ENCODE measurements at regions not wholly inside any gene's neighbourhood (a gene's known extent, or its start where the extent isn't known, plus 50 kb on each side); places are given as distances from the start of the nearest gene placed in this dataset.

DNA sequence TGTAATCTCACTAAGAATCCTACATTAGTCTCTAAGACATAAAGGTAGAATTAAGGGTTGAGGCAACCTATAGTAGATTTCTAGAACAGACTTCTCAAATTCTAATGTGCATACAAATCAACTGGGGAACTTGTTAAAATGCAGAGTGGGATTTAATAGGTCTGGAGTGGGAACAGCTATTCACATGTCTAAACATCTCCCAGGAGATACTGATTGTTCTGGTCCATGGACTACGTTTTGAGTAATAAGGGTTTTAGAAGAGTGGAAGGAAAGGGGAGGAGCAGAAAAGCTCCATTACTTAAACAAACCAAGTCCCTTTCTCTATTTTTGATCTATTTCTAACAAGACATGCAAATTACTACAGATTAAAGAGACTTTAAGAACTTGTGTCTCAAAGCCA, 524.8 kb downstream of the TUSC7 start:
- Histone ChIP-seq H3K27ac (no peak overlapping the region), H3K4me3 (no peak overlapping the region)
- DNase-seq (ENCODE audit: low spot score): no peak
- TF ChIP-seq, protein P1, sequence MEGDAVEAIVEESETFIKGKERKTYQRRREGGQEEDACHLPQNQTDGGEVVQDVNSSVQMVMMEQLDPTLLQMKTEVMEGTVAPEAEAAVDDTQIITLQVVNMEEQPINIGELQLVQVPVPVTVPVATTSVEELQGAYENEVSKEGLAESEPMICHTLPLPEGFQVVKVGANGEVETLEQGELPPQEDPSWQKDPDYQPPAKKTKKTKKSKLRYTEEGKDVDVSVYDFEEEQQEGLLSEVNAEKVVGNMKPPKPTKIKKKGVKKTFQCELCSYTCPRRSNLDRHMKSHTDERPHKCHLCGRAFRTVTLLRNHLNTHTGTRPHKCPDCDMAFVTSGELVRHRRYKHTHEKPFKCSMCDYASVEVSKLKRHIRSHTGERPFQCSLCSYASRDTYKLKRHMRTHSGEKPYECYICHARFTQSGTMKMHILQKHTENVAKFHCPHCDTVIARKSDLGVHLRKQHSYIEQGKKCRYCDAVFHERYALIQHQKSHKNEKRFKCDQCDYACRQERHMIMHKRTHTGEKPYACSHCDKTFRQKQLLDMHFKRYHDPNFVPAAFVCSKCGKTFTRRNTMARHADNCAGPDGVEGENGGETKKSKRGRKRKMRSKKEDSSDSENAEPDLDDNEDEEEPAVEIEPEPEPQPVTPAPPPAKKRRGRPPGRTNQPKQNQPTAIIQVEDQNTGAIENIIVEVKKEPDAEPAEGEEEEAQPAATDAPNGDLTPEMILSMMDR (IDR thresholded peaks at IDR 0.05): no peak

DNA sequence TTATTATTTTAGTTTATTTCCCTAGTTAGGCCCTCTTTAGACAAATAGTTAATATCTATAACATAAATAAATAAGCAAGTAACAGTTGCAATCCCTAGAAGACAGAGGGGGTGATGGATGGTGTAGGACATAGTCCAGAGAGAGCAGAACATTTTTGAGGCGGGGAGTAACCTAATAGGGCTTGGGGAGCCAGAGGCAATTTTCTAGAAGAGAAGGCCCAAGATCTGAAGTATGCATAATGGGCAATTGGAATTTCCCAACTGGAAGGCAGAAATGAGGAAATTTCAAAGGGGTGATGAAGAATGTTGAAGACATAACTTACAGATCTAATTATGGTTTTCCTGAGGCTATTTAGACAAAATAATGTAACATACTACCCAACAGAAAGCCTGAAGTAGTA, 525.7 kb downstream of the TUSC7 start:
- Histone ChIP-seq H3K27ac (no peak overlapping the region), H3K4me3 (no peak overlapping the region)
- TF ChIP-seq, protein P1 (IDR thresholded peaks at IDR 0.05): no peak

DNA sequence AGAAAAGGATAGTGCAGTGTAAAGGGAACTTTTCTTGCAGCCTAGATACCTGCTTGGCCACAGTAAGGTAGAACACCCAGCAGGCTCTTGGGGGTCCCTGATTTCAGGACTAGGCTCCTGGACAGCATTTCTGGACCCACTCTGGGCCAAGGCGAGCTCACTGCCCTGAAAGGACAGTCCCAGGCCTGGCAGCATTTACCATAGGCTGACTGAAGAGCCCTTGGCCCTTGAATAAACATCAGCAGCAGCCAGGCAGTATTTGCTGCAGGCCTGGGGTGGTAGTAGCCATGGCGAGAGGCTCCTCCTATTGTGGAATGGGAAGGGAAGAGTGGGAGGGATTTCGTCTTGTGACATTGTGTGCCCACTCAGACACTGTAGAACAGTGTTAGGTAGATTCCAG, 529.2 kb downstream of the TUSC7 start:
- no peak overlapping the region for H3K27ac ChIP-seq
- DNase-seq (ENCODE audit: low spot score): no peak

More for the DNA sequence above, 525.7 kb downstream of the TUSC7 start:
- no peak for DNase-seq (ENCODE audit: low spot score)

DNA sequence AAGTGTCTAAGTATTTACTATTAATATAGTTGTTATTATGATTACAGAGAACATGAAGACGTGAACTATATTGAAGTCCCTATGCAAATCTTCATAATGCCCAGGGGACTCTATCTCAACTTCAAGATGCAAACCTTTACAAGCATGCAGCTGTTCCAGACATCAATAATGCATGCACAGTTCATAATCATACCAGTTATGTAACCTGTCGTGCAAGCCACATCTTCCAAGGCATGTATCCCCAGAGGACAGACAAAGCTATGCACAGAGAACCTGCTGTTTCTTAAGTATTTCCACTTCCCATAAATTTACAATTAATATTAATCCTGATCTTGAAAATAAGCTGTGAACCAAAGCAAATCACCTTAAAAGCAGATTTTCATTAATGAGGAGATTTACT, 534.1 kb downstream of the TUSC7 start:
- Histone ChIP-seq H3K4me3 (no peak overlapping the region), H3K27ac (no peak overlapping the region)
- TF ChIP-seq, protein P1 (IDR thresholded peaks at IDR 0.05): no peak
- no peak for DNase-seq (ENCODE audit: low spot score)

More for the DNA sequence above, 529.2 kb downstream of the TUSC7 start:
- H3K4me3 ChIP-seq: no peak overlapping the region
- TF ChIP-seq, protein P1 (IDR thresholded peaks at IDR 0.05): no peak

DNA sequence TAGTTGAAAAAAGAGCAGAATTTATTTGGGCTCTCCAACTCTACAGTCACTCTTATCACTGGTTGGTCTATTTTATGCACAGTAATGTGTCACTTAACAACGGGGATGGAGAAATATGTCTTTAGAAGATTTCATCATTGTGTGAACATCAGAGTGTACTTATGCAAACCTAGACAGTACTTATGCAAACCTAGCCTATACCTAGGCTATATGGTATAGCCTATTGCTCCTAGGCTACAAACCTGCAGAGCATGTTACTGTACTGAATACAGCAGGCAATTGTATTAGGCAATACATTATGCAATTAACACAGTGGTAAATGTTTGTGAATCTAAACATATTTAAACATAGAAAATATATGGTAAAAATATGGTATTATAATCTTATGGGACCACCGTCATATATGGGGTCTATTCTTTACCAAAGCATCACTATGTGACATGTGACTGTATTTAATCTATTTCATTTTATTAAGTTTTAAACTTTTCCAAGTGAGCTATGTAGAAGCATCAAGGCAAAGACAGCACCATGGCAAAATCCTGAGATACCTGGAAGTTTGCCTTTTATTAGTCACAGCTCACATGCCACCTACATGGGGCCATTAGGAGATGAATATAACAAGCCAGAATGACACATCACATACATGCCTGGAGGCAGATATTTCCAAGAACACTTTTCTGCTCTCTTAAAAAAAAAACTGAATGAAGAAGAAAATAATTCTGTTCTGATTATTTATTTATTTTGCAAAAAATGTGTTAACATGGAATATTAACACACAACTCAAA, 537.4 kb downstream of the TUSC7 start:
- DNase-seq (ENCODE audit: low spot score): no peak
- Histone ChIP-seq H3K4me3 (no peak overlapping the region), H3K27ac (no peak overlapping the region)
- TF ChIP-seq, protein P1 (IDR thresholded peaks at IDR 0.05): no peak

DNA sequence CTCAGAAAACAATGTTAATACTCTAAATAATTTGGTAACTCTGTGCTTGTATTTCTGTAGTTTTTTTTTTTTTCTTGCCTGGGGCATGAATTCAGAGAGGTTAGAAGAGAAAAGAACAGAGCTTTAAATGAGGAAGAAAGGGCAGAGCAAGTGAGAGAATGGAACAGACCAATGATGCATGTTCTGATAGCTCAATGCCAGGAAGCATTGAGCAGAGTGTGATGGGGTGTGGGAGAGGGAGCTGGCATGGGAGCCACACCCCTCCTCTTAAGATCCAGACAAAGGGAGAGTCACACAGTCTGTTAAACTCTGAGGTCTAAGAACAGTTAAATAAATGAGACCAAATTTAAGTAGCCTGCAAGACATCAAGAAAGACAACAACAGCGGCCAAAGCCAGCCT, 538.6 kb downstream of the TUSC7 start:
- TF ChIP-seq, protein P1 (IDR thresholded peaks at IDR 0.05): no peak

DNA sequence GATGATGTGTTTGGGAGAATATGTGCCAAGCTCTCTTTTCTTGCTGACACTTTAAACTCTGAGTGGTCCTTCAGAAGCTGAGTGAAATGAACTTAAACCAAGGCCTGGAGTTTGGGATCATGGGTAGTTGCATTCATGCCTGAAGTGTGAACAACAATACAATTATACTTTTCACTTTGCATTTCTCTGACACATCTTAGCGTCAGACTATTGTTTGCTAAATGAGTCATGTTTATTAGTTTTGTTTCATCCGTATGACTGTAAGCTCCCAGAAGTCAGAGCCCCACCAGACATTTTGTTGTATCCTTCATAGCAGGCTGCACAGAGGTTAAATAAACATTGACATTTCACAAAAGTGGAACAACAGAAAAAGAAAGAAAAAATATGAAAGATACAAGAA, 542.6 kb downstream of the TUSC7 start:
- no peak overlapping the region for H3K27ac ChIP-seq
- no peak overlapping the region for H3K4me3 ChIP-seq
- TF ChIP-seq, protein P1 (IDR thresholded peaks at IDR 0.05): no peak
- DNase-seq (ENCODE audit: low spot score): no peak

More for the DNA sequence above, 538.6 kb downstream of the TUSC7 start:
- Histone ChIP-seq H3K27ac (no peak overlapping the region), H3K4me3 (no peak overlapping the region)
- DNase-seq (ENCODE audit: low spot score): no peak

All from coronary artery (tissue), 2 donors.